ENCODE measurements at regions not wholly inside any gene's neighbourhood (a gene's known extent, or its start where the extent isn't known, plus 50 kb on each side); places are given as distances from the start of the nearest gene placed in this dataset.
"Not testable (repeated sequence)": the region's sequence is repeated elsewhere in the genome, so short reads cannot be mapped to it uniquely, and the experiment has no call there.

DNA sequence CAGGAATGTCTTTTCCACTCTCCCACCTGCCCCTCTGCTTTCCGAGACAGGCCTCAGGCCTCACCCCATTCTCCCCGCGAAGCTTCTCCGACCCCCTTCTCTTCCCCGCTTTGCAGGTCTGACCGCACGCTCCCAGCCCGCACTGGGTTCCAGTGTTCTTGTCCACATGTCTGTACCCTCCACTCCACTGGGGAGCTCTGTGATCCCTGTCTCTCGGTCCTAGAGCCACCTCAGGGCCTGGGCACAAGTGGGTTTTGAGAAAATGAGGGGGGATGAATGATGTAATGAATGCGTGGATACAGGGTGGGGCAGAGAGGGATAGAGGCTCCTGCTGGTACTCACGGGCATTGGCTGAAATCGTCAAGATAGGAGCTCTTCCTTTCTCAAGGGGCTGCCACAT is 2898.9 kb downstream of the RPIA start:
- TF ChIP-seq, protein P1, sequence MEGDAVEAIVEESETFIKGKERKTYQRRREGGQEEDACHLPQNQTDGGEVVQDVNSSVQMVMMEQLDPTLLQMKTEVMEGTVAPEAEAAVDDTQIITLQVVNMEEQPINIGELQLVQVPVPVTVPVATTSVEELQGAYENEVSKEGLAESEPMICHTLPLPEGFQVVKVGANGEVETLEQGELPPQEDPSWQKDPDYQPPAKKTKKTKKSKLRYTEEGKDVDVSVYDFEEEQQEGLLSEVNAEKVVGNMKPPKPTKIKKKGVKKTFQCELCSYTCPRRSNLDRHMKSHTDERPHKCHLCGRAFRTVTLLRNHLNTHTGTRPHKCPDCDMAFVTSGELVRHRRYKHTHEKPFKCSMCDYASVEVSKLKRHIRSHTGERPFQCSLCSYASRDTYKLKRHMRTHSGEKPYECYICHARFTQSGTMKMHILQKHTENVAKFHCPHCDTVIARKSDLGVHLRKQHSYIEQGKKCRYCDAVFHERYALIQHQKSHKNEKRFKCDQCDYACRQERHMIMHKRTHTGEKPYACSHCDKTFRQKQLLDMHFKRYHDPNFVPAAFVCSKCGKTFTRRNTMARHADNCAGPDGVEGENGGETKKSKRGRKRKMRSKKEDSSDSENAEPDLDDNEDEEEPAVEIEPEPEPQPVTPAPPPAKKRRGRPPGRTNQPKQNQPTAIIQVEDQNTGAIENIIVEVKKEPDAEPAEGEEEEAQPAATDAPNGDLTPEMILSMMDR (IDR thresholded peaks at IDR 0.05) = not testable (repeated sequence)
- not testable (repeated sequence) for TF ChIP-seq POLR2A (IDR thresholded peaks at IDR 0.05)

Measured in esophagus squamous epithelium (tissue), 4 donors.